Uterus (tissue), 2 donors: ENCODE measurements at regions not wholly inside any gene's neighbourhood (a gene's known extent, or its start where the extent isn't known, plus 50 kb on each side); places are given as distances from the start of the nearest gene placed in this dataset.

Experiments
- CTCF ChIP-seq, 4 experiments: fragments of 200-600 bp in 2 of 4; fragments of 450-650 bp in 2 of 4; sonication (generic) in 2 of 4; IDR thresholded peaks; one replicate each; pipeline ENCODE4 v1.5.1; 2016 to 2019; ENCODE audit warnings: antibody characterized with exemption in 4 of 4, mild to moderate bottlenecking in 2 of 4, moderate library complexity in 1 of 4
- POLR2A ChIP-seq, 2 donors: fragments of 450-650 bp; IDR thresholded peaks; one replicate each; pipeline ENCODE4 v1.6.1; 2016; ENCODE audit warnings: antibody characterized with exemption in 2 of 2, mild to moderate bottlenecking in 1 of 2, moderate library complexity in 1 of 2

- TF ChIP-seq POLR2A (IDR thresholded peaks at IDR 0.05) (no peak), CTCF (IDR thresholded peaks at IDR 0.05) (no peak)
Measured at GRCh38 chr1:189312499-189312898, 1165.2 kb downstream of the BRINP3 start.
